ENCODE measurements at regions not wholly inside any gene's neighbourhood (a gene's known extent, or its start where the extent isn't known, plus 50 kb on each side); places are given as distances from the start of the nearest gene placed in this dataset.

- Histone ChIP-seq H3K9ac (ENCODE audit: insufficient read depth in 1 of 2, low read depth in 2 of 2, low read length in 2 of 2) (no peak overlapping the region), H3K4me1 (replicated peaks in 1 of 2; ENCODE audit: control insufficient read depth in 2 of 2, insufficient read depth in 2 of 2, low read length in 2 of 2) (no peaks in the 10 kb centered on the region), H3K27me3 (ENCODE audit: control insufficient read depth in 2 of 2, insufficient read depth in 2 of 2, low read length in 2 of 2) (no peaks in the 10 kb centered on the region), H3K9me3 (replicated peaks; ENCODE audit: control insufficient read depth, insufficient read depth, low read depth, low read length) (no peaks in the 10 kb centered on the region), H3K36me3 (ENCODE audit: control insufficient read depth, insufficient read depth, low read length) (no peaks in the 10 kb centered on the region), H3K79me2 (ENCODE audit: control insufficient read depth, insufficient read depth, low read length) (no peaks in the 10 kb centered on the region), H4K20me1 (replicated peaks; ENCODE audit: control insufficient read depth, insufficient read depth, low read length) (no peaks in the 10 kb centered on the region), H2AFZ (ENCODE audit: low read depth, low read length) (no peak overlapping the region), H3K4me2 (ENCODE audit: insufficient read depth, low read length) (no peak overlapping the region), H3K9me1 (ENCODE audit: control insufficient read depth, insufficient read depth, low read length) (no peaks in the 10 kb centered on the region), H3K4me3 (no peak overlapping the region), H3K27ac (ENCODE audit: extremely low read depth, low read depth, low read length) (no peak overlapping the region)
- BruUV-seq (replicated peaks), result no TSS peak
- 0% methylated on average over 1 of the region's 1 CpG for WGBS (ENCODE audit: insufficient coverage, low coverage, missing lambda C conversion rate)
- DNase-seq (ENCODE audit: extremely low read depth in 1 of 4, low spot score in 3 of 4) (no peak), ATAC-seq (no peak), FAIRE-seq (no peak)
- in situ Hi-C loops (cut with MboI) (no loop called here), intact Hi-C loops (cut with micrococcal nuclease) (no loop called here)
- ChIA-PET CTCF (ENCODE audit: low intra/inter-chr PET ratio) (interaction anchor here (0.6 kb wide), 1 partner anchor 435 kb away, joined by 7 read pairs; no protein-coding TSS in a partner anchor), POLR2A (no interaction called here)
- TF ChIP-seq ZNF75A (CRISPR knock-in tag; IDR thresholded peaks at IDR 0.05) (no peak), THAP12 (CRISPR knock-in tag; IDR thresholded peaks at IDR 0.05) (no peak), PBX2 (CRISPR knock-in tag; IDR thresholded peaks at IDR 0.05; ENCODE audit: low read depth) (no peak), PBX2 (tag; conservative IDR thresholded peaks at IDR 0.05; ENCODE audit: low read depth) (no peak), ZNF408 (CRISPR knock-in tag; IDR thresholded peaks at IDR 0.05; ENCODE audit: low read depth) (no peak), TEAD2 (tag; IDR thresholded peaks at IDR 0.05) (no peak), ADNP (tag; IDR thresholded peaks at IDR 0.05) (no peak)
- TF ChIP-seq, protein P1, sequence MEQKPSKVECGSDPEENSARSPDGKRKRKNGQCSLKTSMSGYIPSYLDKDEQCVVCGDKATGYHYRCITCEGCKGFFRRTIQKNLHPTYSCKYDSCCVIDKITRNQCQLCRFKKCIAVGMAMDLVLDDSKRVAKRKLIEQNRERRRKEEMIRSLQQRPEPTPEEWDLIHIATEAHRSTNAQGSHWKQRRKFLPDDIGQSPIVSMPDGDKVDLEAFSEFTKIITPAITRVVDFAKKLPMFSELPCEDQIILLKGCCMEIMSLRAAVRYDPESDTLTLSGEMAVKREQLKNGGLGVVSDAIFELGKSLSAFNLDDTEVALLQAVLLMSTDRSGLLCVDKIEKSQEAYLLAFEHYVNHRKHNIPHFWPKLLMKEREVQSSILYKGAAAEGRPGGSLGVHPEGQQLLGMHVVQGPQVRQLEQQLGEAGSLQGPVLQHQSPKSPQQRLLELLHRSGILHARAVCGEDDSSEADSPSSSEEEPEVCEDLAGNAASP (IDR thresholded peaks at IDR 0.05), result no peak
- TF ChIP-seq, protein P2, sequence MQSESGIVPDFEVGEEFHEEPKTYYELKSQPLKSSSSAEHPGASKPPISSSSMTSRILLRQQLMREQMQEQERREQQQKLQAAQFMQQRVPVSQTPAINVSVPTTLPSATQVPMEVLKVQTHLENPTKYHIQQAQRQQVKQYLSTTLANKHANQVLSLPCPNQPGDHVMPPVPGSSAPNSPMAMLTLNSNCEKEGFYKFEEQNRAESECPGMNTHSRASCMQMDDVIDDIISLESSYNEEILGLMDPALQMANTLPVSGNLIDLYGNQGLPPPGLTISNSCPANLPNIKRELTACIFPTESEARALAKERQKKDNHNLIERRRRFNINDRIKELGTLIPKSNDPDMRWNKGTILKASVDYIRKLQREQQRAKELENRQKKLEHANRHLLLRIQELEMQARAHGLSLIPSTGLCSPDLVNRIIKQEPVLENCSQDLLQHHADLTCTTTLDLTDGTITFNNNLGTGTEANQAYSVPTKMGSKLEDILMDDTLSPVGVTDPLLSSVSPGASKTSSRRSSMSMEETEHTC (IDR thresholded peaks at IDR 0.05), result no peak
- TF ChIP-seq, protein P3, sequence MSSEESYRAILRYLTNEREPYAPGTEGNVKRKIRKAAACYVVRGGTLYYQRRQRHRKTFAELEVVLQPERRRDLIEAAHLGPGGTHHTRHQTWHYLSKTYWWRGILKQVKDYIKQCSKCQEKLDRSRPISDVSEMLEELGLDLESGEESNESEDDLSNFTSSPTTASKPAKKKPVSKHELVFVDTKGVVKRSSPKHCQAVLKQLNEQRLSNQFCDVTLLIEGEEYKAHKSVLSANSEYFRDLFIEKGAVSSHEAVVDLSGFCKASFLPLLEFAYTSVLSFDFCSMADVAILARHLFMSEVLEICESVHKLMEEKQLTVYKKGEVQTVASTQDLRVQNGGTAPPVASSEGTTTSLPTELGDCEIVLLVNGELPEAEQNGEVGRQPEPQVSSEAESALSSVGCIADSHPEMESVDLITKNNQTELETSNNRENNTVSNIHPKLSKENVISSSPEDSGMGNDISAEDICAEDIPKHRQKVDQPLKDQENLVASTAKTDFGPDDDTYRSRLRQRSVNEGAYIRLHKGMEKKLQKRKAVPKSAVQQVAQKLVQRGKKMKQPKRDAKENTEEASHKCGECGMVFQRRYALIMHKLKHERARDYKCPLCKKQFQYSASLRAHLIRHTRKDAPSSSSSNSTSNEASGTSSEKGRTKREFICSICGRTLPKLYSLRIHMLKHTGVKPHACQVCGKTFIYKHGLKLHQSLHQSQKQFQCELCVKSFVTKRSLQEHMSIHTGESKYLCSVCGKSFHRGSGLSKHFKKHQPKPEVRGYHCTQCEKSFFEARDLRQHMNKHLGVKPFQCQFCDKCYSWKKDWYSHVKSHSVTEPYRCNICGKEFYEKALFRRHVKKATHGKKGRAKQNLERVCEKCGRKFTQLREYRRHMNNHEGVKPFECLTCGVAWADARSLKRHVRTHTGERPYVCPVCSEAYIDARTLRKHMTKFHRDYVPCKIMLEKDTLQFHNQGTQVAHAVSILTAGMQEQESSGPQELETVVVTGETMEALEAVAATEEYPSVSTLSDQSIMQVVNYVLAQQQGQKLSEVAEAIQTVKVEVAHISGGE (CRISPR knock-in tag; IDR thresholded peaks at IDR 0.05), result no peak
Measured at GRCh38 chr9:18238752-18239447, 235.1 kb upstream of the ADAMTSL1 start.

Data from K562 (cell line).